ENCODE measurements at regions not wholly inside any gene's neighbourhood (a gene's known extent, or its start where the extent isn't known, plus 50 kb on each side); places are given as distances from the start of the nearest gene placed in this dataset.

DNA sequence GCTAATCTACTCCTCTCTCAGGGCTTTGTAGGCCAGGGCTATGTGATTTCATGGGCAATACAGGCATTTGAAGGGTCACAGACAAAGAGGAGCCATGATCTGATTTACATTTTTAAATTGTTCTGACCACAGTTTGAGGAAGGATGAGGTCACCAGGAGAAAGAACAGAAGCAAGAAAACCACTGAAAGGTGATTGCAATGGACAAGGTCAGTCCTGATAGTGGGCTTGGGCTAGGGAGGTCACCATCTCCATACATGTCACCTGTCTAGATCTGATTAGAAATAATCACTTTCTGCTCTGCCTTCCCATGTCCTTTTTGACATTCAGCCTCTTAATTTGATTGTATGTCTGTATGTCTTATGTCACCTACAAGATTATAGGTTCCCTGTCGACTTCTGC is 248.9 kb upstream of the CWC22 start:
- TF ChIP-seq POLR2A (IDR thresholded peaks at IDR 0.05; ENCODE audit: low read depth, low read length) (no peak), POLR2AphosphoS5 (IDR thresholded peaks at IDR 0.05; ENCODE audit: low read depth, low read length) (no peak)
